Hepatocyte (in vitro differentiated cells): ENCODE measurements at regions not wholly inside any gene's neighbourhood (a gene's known extent, or its start where the extent isn't known, plus 50 kb on each side); places are given as distances from the start of the nearest gene placed in this dataset.
"Not testable (repeated sequence)": the region's sequence is repeated elsewhere in the genome, so short reads cannot be mapped to it uniquely, and the experiment has no call there.

Source experiments
- DNase-seq: peaks from one replicate; pipeline ENCODE4 v3.0.0-alpha.2; 2016; ENCODE audit warnings: low spot score
- H2AFZ ChIP-seq: fragments of 200-600 bp; sonication (generic); 2 replicates; pipeline ENCODE4 v1.6.0; 2016; ENCODE audit warnings: antibody characterized with exemption, mild to moderate bottlenecking
- H3K27ac ChIP-seq: fragments of 200-600 bp; sonication (generic); 2 replicates; pipeline ENCODE4 v1.5.1; 2016; ENCODE audit warnings: mild to moderate bottlenecking
- H3K27me3 ChIP-seq: fragments of 200-600 bp; sonication (generic); 2 replicates; pipeline ENCODE4 v1.6.1; 2016
- H3K36me3 ChIP-seq: fragments of 200-600 bp; sonication (generic); replicated peaks from 2 replicates; pipeline ENCODE4 v1.5.1; 2016; ENCODE audit warnings: low read depth; ENCODE audit not compliant: insufficient read depth
- H3K4me1 ChIP-seq: fragments of 200-600 bp; sonication (generic); 2 replicates; pipeline ENCODE4 v1.5.1; 2016; ENCODE audit warnings: mild to moderate bottlenecking, moderate library complexity; ENCODE audit not compliant: insufficient read depth
- H3K4me2 ChIP-seq: fragments of 200-600 bp; sonication (generic); 2 replicates; pipeline ENCODE4 v1.6.0; 2016
- H3K4me3 ChIP-seq: fragments of 200-600 bp; sonication (generic); 2 replicates; pipeline ENCODE4 v1.5.1; 2016; ENCODE audit warnings: mild to moderate bottlenecking
- H3K79me2 ChIP-seq: fragments of 200-600 bp; sonication (generic); 2 replicates; pipeline ENCODE4 v1.6.0; 2017; ENCODE audit warnings: mild to moderate bottlenecking
- H3K9me2 ChIP-seq: fragments of 200-600 bp; sonication (generic); replicated peaks from 2 replicates; pipeline ENCODE4 v1.6.0; 2017; ENCODE audit warnings: mild to moderate bottlenecking; ENCODE audit not compliant: insufficient read depth
- H3K9me3 ChIP-seq: fragments of 200-600 bp; sonication (generic); 2 replicates; pipeline ENCODE4 v1.5.1; 2016; ENCODE audit warnings: low read depth, mild to moderate bottlenecking
- H4K20me1 ChIP-seq: fragments of 200-600 bp; sonication (generic); 2 replicates; pipeline ENCODE4 v1.6.0; 2016; ENCODE audit warnings: mild to moderate bottlenecking; ENCODE audit not compliant: insufficient read depth, poor library complexity, severe bottlenecking
- CTCF ChIP-seq: fragments of 200-600 bp; sonication (generic); IDR thresholded peaks from 2 replicates; pipeline ENCODE4 v1.5.1; 2016; ENCODE audit warnings: antibody characterized with exemption, mild to moderate bottlenecking; ENCODE audit not compliant: poor library complexity
- EZH2 ChIP-seq: fragments of 200-600 bp; sonication (generic); IDR thresholded peaks from 2 replicates; pipeline ENCODE4 v1.6.1; 2016; ENCODE audit warnings: antibody characterized with exemption, mild to moderate bottlenecking, borderline replicate concordance
- EZH2phosphoT487 ChIP-seq: fragments of 200-600 bp; sonication (generic); IDR thresholded peaks from one replicate; pipeline ENCODE4 v1.6.1; 2018; ENCODE audit warnings: antibody characterized with exemption, mild to moderate bottlenecking, low read depth, moderate library complexity; ENCODE audit not compliant: unreplicated experiment, severe bottlenecking
- WGBS: methylation state at CpG from one replicate; pipeline ENCODE4 v1.1.6; 2016; ENCODE audit warnings: low lambda C conversion rate; ENCODE audit errors: missing lambda C conversion rate; 5-methylcytosine and 5-hydroxymethylcytosine counted together

- no peaks in the 10 kb centered on the region for H4K20me1 ChIP-seq
- H3K4me3 ChIP-seq, result no peak overlapping the region
- DNase-seq, result no peak
- no peak overlapping the region for H3K27ac ChIP-seq
- H3K4me1 ChIP-seq, result no peaks in the 10 kb centered on the region
- no peak overlapping the region for H3K4me2 ChIP-seq
- H3K9me2 ChIP-seq, result no peaks in the 10 kb centered on the region
- no peaks in the 10 kb centered on the region for H3K27me3 ChIP-seq
- H2AFZ ChIP-seq, result no peak overlapping the region
- no peaks in the 10 kb centered on the region for H3K36me3 ChIP-seq
- WGBS, result 96% methylated on average over 1 of the region's 1 CpG
- no peaks in the 10 kb centered on the region for H3K79me2 ChIP-seq
- no peak for TF ChIP-seq EZH2phosphoT487
- no peaks in the 10 kb centered on the region for H3K9me3 ChIP-seq
Observed at GRCh38 chr11:97905671-97906070, 1115.1 kb upstream of the CNTN5 start.

- Histone ChIP-seq H3K4me3 (no peak overlapping the region), H3K9me2 (no peaks in the 10 kb centered on the region), H3K27ac (no peak overlapping the region), H3K4me1 (no peaks in the 10 kb centered on the region), H4K20me1 (no peaks in the 10 kb centered on the region), H2AFZ (no peak overlapping the region), H3K79me2 (no peaks in the 10 kb centered on the region), H3K4me2 (no peak overlapping the region), H3K9me3 (no peaks in the 10 kb centered on the region), H3K27me3 (no peaks in the 10 kb centered on the region), H3K36me3 (no peaks in the 10 kb centered on the region)
- 89% methylated on average over 5 of the region's 5 CpGs for WGBS
- DNase-seq, result no peak
- no peak for TF ChIP-seq EZH2phosphoT487
Observed at GRCh38 chr11:97908354-97908753, 1112.4 kb upstream of the CNTN5 start.

- H3K4me2 ChIP-seq, result no peak overlapping the region
- H3K36me3 ChIP-seq, result no peaks in the 10 kb centered on the region
- no peak for DNase-seq
- no peak for TF ChIP-seq EZH2phosphoT487
- TF ChIP-seq EZH2, result no peak
- TF ChIP-seq CTCF, result no peak
- no peaks in the 10 kb centered on the region for H4K20me1 ChIP-seq
- H2AFZ ChIP-seq, result no peak overlapping the region
- no peak overlapping the region for H3K27ac ChIP-seq
- H3K4me1 ChIP-seq, result no peaks in the 10 kb centered on the region
- H3K4me3 ChIP-seq, result no peak overlapping the region
- H3K27me3 ChIP-seq, result no peaks in the 10 kb centered on the region
- H3K9me3 ChIP-seq, result no peaks in the 10 kb centered on the region
- H3K9me2 ChIP-seq, result no peaks in the 10 kb centered on the region
- H3K79me2 ChIP-seq, result no peaks in the 10 kb centered on the region
- 63% methylated on average over 7 of the region's 7 CpGs for WGBS
Observed at GRCh38 chr11:97909614-97910399, 1110.9 kb upstream of the CNTN5 start.

- 77% methylated on average over 3 of the region's 3 CpGs for WGBS
Observed at GRCh38 chr11:97912629-97913028, 1108.1 kb upstream of the CNTN5 start.

GRCh38 chr11:97922933-97923332 lies 1097.8 kb upstream of the CNTN5 start:
- not testable (repeated sequence) for DNase-seq, H3K4me2 ChIP-seq, H3K9me3 ChIP-seq, H3K27ac ChIP-seq, H3K9me2 ChIP-seq, H4K20me1 ChIP-seq, H3K79me2 ChIP-seq, H3K27me3 ChIP-seq, H3K36me3 ChIP-seq, H2AFZ ChIP-seq, H3K4me1 ChIP-seq, H3K4me3 ChIP-seq
- 98% methylated on average over 10 of the region's 10 CpGs for whole genome bisulfite sequencing

More at GRCh38 chr11:97912629-97913028, 1108.1 kb upstream of the CNTN5 start:
- H3K4me1 ChIP-seq, result no peaks in the 10 kb centered on the region
- no peak overlapping the region for H2AFZ ChIP-seq
- H3K9me3 ChIP-seq, result no peaks in the 10 kb centered on the region
- H4K20me1 ChIP-seq, result no peaks in the 10 kb centered on the region
- DNase-seq, result no peak
- H3K27ac ChIP-seq, result no peak overlapping the region
- no peaks in the 10 kb centered on the region for H3K36me3 ChIP-seq
- no peak for TF ChIP-seq EZH2
- no peak for TF ChIP-seq EZH2phosphoT487
- no peak for TF ChIP-seq CTCF
- no peak overlapping the region for H3K4me2 ChIP-seq
- H3K4me3 ChIP-seq, result no peak overlapping the region
- no peaks in the 10 kb centered on the region for H3K9me2 ChIP-seq
- H3K79me2 ChIP-seq, result no peaks in the 10 kb centered on the region
- H3K27me3 ChIP-seq, result no peaks in the 10 kb centered on the region
